GM18505 (cell line): ENCODE measurements at regions not wholly inside any gene's neighbourhood (a gene's known extent, or its start where the extent isn't known, plus 50 kb on each side); places are given as distances from the start of the nearest gene placed in this dataset.

Source experiments
- ATAC-seq: cut with Tn5 transposase; IDR thresholded peaks from one replicate; pipeline ENCODE4 v1.9.1; 2021; ENCODE audit not compliant: unreplicated experiment
- POLR2A ChIP-seq: IDR thresholded peaks from 4 replicates; pipeline ENCODE4 v1.6.1; 2011; ENCODE audit warnings: borderline replicate concordance; ENCODE audit not compliant: insufficient read depth, insufficient read length; ENCODE audit errors: extremely low read depth

GRCh38 chr11:11095831-11096723 is 238.2 kb upstream of the ZBED5 start:
- no peak for TF ChIP-seq POLR2A
- ATAC-seq, result no peak

- TF ChIP-seq POLR2A, result no peak
- no peak for ATAC-seq
Observed at GRCh38 chr11:11090495-11090894, 232.6 kb upstream of the ZBED5 start.

- ATAC-seq, result no peak
- no peak for TF ChIP-seq POLR2A
Observed at GRCh38 chr11:11089805-11090204, 232.0 kb upstream of the ZBED5 start.

- TF ChIP-seq POLR2A, result no peak
- no peak for ATAC-seq
Observed at GRCh38 chr11:11086979-11087378, 229.1 kb upstream of the ZBED5 start.

- no peak for TF ChIP-seq POLR2A
- ATAC-seq, result no peak
Observed at GRCh38 chr11:11085580-11085979, 227.7 kb upstream of the ZBED5 start.

GRCh38 chr11:11084337-11084736 is 226.5 kb upstream of the ZBED5 start:
- ATAC-seq, result no peak
- TF ChIP-seq POLR2A, result no peak

GRCh38 chr11:11083441-11083840 is 225.6 kb upstream of the ZBED5 start:
- TF ChIP-seq POLR2A, result no peak
- ATAC-seq, result no peak

- no peak for ATAC-seq
- no peak for TF ChIP-seq POLR2A
Observed at GRCh38 chr11:11082646-11083045, 224.8 kb upstream of the ZBED5 start.

GRCh38 chr11:11081776-11082175 is 223.9 kb upstream of the ZBED5 start:
- ATAC-seq, result no peak
- no peak for TF ChIP-seq POLR2A

- TF ChIP-seq POLR2A, result no peak
- ATAC-seq, result no peak
Observed at GRCh38 chr11:11081288-11081687, 223.4 kb upstream of the ZBED5 start.

- ATAC-seq, result no peak
- TF ChIP-seq POLR2A, result no peak
Observed at GRCh38 chr11:11078344-11079086, 220.7 kb upstream of the ZBED5 start.

GRCh38 chr11:11077898-11078297 is 220.0 kb upstream of the ZBED5 start:
- ATAC-seq, result no peak
- TF ChIP-seq POLR2A, result no peak

GRCh38 chr11:11076879-11077278 is 219.0 kb upstream of the ZBED5 start:
- TF ChIP-seq POLR2A, result no peak
- no peak for ATAC-seq

- no peak for ATAC-seq
Observed at GRCh38 chr11:11076276-11076675, 218.4 kb upstream of the ZBED5 start.

GRCh38 chr11:11075515-11076171 is 217.8 kb upstream of the ZBED5 start:
- no peak for TF ChIP-seq POLR2A
- no peak for ATAC-seq

More at GRCh38 chr11:11076276-11076675, 218.4 kb upstream of the ZBED5 start:
- no peak for TF ChIP-seq POLR2A
